ENCODE measurements at regions not wholly inside any gene's neighbourhood (a gene's known extent, or its start where the extent isn't known, plus 50 kb on each side); places are given as distances from the start of the nearest gene placed in this dataset.

DNA sequence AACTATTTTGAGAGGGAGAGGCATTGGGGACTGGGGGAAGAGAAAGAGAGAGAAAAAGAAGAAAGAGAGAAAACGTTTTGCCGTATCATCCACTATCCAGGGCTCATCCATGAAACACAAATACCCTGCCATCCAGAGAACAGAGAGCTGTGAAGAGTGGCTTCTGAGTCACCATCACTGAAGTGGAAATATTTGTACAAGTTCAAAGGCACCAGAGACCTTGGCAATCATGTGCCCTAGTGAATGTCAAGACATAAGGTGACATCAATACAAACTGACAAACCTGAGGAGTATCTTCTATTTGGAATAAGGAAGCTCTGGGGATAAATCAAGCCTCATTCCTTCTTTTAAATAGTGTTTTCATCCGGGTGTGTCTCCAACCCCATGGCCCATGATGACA, 197.2 kb upstream of the PROX1 start:
- H3K4me2 ChIP-seq (replicated peaks; ENCODE audit: low read depth, low read length, poor library complexity, severe bottlenecking), result no peak overlapping the region
- WGBS (ENCODE audit: insufficient coverage), result no CpG with 5 or more reads among the region's 3 CpGs
- POLR2A ChIA-PET, result no interaction called here

DNA sequence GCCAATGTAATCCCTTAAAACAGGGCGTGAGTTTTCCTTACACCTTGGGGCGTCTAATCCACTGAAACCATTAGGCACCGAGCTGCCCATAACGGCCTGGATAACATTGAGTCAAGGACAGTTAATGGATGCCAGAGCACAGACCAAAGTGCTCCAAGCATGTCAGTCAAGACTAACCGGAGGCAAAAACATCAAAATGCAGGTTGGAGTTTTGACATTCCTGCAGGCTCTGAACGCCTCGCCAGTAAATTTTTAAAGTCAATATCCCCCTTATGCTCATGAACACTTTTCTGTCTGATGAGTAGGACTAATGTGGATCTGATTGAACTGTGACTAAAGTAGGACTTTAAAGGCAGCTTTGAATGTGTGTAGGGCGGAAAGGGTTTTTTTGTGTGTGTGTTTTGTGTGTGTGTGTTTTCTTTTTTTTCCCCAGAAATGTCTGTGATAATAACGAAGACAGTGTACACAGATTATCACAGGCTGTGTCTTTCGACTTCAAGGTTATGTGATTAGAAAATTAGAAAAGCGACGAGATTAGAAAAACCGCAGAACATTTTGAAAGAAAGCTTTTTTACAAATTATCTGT, 194.2 kb upstream of the PROX1 start:
- H3K4me1 ChIP-seq (ENCODE audit: control insufficient read depth in 2 of 2, insufficient read depth in 2 of 2, low read length in 2 of 2), result no peaks in the 10 kb centered on the region
- no peaks in the 10 kb centered on the region for H3K36me3 ChIP-seq (replicated peaks in 1 of 2; ENCODE audit: control extremely low read depth in 1 of 2, control insufficient read depth in 1 of 2, extremely low read depth in 1 of 2, insufficient read depth in 2 of 2, low read length in 1 of 2)
- Mint-ChIP-seq H3K4me1 (no peaks in the 10 kb centered on the region), H3K9me3 (ENCODE audit: insufficient read depth) (no peaks in the 10 kb centered on the region), H3K27me3 (peaks cover 2% of the 10 kb centered on the region), H3K4me3 (no peak overlapping the region), H3K27ac (no peak overlapping the region)
- H2AFZ ChIP-seq (ENCODE audit: insufficient read depth, low read depth, low read length, poor library complexity, severe bottlenecking), result no peak overlapping the region
- ChIA-PET CTCF (no interaction called here), POLR2A (no interaction called here)
- H3K27me3 ChIP-seq (replicated peaks in 1 of 4; ENCODE audit: control extremely low read depth in 1 of 4, control insufficient read depth in 3 of 4, insufficient read depth in 4 of 4, low read length in 3 of 4), result no peaks in the 10 kb centered on the region
- intact Hi-C loops (cut with micrococcal nuclease), result no loop called here
- ATAC-seq (ENCODE audit: low read depth) (no peak), DNase-seq (no peak)
- no peaks in the 10 kb centered on the region for H3K79me2 ChIP-seq (ENCODE audit: control insufficient read depth, insufficient read depth, low read length)
- no peak for TF ChIP-seq EZH2 (IDR thresholded peaks at IDR 0.05; ENCODE audit: borderline replicate concordance, insufficient read depth, low read depth, low read length, poor library complexity, severe bottlenecking)
- TF ChIP-seq, protein P1, sequence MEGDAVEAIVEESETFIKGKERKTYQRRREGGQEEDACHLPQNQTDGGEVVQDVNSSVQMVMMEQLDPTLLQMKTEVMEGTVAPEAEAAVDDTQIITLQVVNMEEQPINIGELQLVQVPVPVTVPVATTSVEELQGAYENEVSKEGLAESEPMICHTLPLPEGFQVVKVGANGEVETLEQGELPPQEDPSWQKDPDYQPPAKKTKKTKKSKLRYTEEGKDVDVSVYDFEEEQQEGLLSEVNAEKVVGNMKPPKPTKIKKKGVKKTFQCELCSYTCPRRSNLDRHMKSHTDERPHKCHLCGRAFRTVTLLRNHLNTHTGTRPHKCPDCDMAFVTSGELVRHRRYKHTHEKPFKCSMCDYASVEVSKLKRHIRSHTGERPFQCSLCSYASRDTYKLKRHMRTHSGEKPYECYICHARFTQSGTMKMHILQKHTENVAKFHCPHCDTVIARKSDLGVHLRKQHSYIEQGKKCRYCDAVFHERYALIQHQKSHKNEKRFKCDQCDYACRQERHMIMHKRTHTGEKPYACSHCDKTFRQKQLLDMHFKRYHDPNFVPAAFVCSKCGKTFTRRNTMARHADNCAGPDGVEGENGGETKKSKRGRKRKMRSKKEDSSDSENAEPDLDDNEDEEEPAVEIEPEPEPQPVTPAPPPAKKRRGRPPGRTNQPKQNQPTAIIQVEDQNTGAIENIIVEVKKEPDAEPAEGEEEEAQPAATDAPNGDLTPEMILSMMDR (IDR thresholded peaks at IDR 0.05), result no peak
- peaks cover 0 to 6% (median 0%) of the 10 kb centered on the region in 3 donors for H3K9me3 ChIP-seq (ENCODE audit: control extremely low read depth in 1 of 3, control insufficient read depth in 2 of 3, insufficient read depth in 1 of 3, low read length in 2 of 3)
- H3K27ac ChIP-seq (ENCODE audit: low read length in 2 of 2), result no peak overlapping the region
- H3K4me3 ChIP-seq (ENCODE audit: control extremely low read depth in 1 of 5, extremely low read depth in 1 of 5, insufficient read depth in 1 of 5, low read depth in 2 of 5, low read length in 4 of 5), result no peak overlapping the region
- 89% methylated on average over 9 of the region's 13 CpGs for WGBS (ENCODE audit: insufficient coverage)
- H3K4me2 ChIP-seq (replicated peaks; ENCODE audit: low read depth, low read length, poor library complexity, severe bottlenecking), result no peak overlapping the region
- no peak overlapping the region for H3K9ac ChIP-seq (ENCODE audit: low read length)
- H4K20me1 ChIP-seq (ENCODE audit: control insufficient read depth, insufficient read depth, low read length, poor library complexity, severe bottlenecking), result no peaks in the 10 kb centered on the region

More for the DNA sequence above, 197.2 kb upstream of the PROX1 start:
- Mint-ChIP-seq H3K4me3 (no peak overlapping the region), H3K9me3 (ENCODE audit: insufficient read depth) (no peaks in the 10 kb centered on the region), H3K27ac (no peak overlapping the region), H3K4me1 (no peaks in the 10 kb centered on the region), H3K27me3 (no peaks in the 10 kb centered on the region)
- no peak for ATAC-seq (ENCODE audit: low read depth)
- no peak overlapping the region for H3K4me3 ChIP-seq (ENCODE audit: control extremely low read depth in 1 of 5, extremely low read depth in 1 of 5, insufficient read depth in 1 of 5, low read depth in 2 of 5, low read length in 4 of 5)
- CTCF ChIA-PET, result no interaction called here
- H3K4me1 ChIP-seq (ENCODE audit: control insufficient read depth in 2 of 2, insufficient read depth in 2 of 2, low read length in 2 of 2), result no peaks in the 10 kb centered on the region
- H3K27ac ChIP-seq (ENCODE audit: low read length in 2 of 2), result no peak overlapping the region
- no peaks in the 10 kb centered on the region for H3K36me3 ChIP-seq (replicated peaks in 1 of 2; ENCODE audit: control extremely low read depth in 1 of 2, control insufficient read depth in 1 of 2, extremely low read depth in 1 of 2, insufficient read depth in 2 of 2, low read length in 1 of 2)
- DNase-seq, result no peak
- TF ChIP-seq, protein P1 (IDR thresholded peaks at IDR 0.05), result no peak
- TF ChIP-seq EZH2 (IDR thresholded peaks at IDR 0.05; ENCODE audit: borderline replicate concordance, insufficient read depth, low read depth, low read length, poor library complexity, severe bottlenecking), result no peak
- H3K27me3 ChIP-seq (replicated peaks in 1 of 4; ENCODE audit: control extremely low read depth in 1 of 4, control insufficient read depth in 3 of 4, insufficient read depth in 4 of 4, low read length in 3 of 4), result no peaks in the 10 kb centered on the region
- H4K20me1 ChIP-seq (ENCODE audit: control insufficient read depth, insufficient read depth, low read length, poor library complexity, severe bottlenecking), result no peaks in the 10 kb centered on the region
- intact Hi-C loops (cut with micrococcal nuclease), result no loop called here
- H2AFZ ChIP-seq (ENCODE audit: insufficient read depth, low read depth, low read length, poor library complexity, severe bottlenecking), result no peak overlapping the region
- H3K79me2 ChIP-seq (ENCODE audit: control insufficient read depth, insufficient read depth, low read length), result no peaks in the 10 kb centered on the region
- no peaks in the 10 kb centered on the region for H3K9me3 ChIP-seq (ENCODE audit: control extremely low read depth in 1 of 3, control insufficient read depth in 2 of 3, insufficient read depth in 1 of 3, low read length in 2 of 3)
- no peak overlapping the region for H3K9ac ChIP-seq (ENCODE audit: low read length)

Measured in B cell (primary cell).